HG03520 (cell line): ENCODE measurements at regions not wholly inside any gene's neighbourhood (a gene's known extent, or its start where the extent isn't known, plus 50 kb on each side); places are given as distances from the start of the nearest gene placed in this dataset.
"Not testable (repeated sequence)": the region's sequence is repeated elsewhere in the genome, so short reads cannot be mapped to it uniquely, and the experiment has no call there.

Source experiments
- ATAC-seq: cut with Tn5 transposase; IDR thresholded peaks from one replicate; pipeline ENCODE4 v1.9.1; 2021; ENCODE audit warnings: mild to moderate bottlenecking, moderate library complexity; ENCODE audit not compliant: unreplicated experiment

DNA sequence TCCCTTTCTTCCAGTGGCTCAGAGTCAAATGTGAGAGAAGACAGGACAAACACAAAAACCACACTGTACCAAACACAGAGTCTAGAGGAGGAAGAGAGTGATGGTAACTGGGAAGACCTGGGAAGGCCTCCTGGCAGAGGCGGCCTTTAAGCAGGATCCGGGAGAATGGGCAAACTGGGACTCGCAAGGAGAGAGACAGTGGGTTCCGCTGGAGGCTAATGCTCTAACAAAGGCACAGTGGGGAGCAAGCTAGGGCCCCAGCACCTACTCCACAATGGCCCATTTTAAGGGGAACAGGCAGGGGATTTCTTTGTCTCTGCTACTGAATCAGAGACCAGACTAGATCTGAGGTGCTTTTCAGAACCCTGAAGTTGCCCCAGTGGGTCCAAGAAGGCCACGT is 81.4 kb upstream of the HES1 start:
- ATAC-seq, result no peak

DNA sequence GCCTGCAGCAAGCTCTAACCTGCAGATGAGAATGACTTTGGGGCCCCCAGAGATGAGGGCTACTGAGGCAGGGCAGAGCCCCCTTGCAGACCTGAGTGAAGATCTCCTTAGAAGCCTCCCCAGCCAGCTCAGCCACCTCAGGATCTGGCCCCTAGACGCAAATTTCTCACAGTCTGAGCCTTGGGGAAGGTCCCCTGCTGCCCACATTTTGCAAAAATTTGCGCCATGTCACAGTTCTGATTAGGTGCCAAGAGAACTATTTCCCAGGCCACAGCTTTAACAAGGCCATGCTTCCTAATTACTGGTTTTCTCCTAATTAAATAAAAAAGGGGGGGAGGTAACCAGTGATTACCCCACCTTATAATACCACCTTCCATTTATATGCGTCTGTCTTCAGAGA is 81.0 kb upstream of the HES1 start:
- no peak for ATAC-seq

DNA sequence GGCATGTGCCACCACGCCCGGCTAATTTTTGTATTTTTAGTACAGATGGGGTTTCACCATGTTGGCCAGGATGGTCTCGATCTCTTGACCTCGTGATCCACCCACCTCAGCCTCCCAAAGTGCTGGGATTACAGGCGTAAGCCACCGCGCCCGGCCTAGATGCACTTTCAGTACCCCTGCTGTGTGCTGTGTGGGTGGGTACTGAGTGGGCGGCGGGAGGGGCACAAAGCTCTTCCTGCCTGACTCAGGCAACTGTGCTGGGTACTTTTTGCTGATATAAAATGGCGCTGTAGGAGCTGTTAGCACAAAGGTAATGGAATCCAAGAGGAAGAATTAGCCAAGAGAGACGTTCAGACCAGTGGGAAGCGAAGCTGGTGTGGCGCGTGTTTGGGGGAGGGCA is 79.6 kb upstream of the HES1 start:
- not testable (repeated sequence) for ATAC-seq

DNA sequence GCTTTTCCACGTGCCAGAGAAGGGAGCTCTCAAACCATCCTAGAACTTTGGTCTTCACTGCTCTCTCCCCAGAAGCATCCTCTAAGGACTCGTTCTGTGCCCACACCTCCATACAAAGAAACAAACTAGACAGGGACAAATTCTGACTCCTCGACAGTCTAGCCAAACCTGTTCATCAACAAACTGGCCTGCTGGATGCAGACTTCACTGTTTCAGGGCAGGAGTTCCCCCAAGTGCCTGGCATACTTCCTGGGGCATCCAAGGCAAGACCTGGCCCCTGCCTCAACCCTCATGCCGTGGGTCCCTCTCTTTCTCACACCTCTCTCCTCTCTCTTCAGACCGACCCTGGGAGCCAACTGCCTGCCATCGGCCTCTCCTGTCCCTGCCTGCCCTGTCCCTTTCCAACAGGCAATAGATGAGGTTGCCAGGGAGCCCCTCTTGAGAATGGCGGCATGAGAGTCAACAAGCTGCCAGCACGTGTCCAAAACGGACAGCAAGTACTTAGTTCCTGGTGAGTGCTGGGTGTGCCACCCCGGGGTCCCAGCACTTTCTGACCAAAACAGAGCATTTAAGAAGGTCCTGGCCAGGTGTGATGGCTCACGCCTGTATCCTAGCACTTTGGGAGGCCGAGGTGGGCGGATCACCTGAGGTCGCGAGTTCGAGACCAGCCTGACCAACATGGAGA is 79.1 kb upstream of the HES1 start:
- ATAC-seq, result no peak

DNA sequence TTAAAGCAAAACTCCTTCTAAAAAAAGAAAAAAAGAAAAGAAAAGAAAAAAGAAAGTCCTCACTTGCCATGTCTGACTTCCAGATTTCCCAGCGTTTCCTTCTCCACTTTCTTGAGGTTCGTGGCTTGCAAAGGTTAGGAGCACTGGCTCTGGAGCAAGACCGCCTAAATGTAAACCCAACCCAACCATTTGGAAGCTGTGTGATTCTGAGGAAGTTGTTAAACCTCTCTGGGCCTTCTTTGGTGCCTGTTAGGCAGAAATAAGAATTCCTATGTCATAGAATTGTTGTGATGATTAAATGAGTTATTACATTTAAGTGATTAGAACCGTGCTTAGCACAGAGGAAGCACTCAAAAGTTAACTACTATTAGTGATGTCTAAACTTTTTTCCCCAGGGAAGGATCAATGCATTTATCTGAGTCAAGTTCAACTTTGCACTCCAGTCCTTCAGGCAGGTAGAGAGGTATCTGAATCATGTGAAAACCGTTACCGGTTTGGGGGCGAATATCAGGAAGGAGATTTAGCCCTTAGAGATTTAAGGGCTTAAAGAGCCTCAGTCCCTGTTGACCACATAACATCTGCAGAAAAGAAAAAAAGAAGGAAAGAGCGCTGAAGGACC is 78.3 kb upstream of the HES1 start:
- no peak for ATAC-seq

DNA sequence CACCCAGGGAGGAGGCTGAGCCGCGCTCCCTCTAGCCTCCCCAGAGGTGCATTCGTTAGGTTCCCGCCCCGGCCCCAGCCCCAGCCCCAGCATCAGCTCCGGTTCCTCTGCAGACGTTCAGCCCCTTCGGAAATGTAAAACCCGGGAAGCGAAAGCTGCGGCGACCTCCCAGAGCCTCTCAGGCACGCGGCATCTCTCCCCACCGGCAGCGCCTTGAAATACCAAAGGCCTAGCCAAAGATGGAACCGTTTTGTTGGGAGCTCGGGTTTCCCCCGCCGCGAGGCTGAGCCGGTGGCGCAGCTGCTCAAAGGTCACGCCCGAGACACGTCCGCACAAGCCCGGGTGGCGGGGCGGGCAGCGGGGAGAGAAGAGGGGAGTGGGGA is 77.8 kb upstream of the HES1 start:
- no peak for ATAC-seq

DNA sequence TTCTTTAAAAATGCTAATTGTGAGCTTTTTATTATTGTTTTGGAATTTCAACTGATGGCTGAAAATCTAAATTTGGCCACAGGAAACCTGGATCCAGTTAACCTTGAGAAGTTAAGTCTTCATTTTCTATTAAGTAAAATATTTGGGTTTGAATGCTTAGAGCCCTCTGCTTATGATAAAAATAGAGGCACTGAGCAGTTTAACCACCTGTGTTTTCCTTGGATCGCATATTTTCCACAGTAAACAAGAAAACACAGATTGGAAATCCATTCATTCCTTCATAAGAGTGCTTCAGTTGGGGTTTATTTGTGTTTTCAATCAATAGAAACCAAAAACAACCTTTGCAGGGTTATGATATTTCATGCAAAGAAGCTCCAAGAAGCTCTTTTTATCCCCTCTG is 77.2 kb upstream of the HES1 start:
- ATAC-seq, result no peak

DNA sequence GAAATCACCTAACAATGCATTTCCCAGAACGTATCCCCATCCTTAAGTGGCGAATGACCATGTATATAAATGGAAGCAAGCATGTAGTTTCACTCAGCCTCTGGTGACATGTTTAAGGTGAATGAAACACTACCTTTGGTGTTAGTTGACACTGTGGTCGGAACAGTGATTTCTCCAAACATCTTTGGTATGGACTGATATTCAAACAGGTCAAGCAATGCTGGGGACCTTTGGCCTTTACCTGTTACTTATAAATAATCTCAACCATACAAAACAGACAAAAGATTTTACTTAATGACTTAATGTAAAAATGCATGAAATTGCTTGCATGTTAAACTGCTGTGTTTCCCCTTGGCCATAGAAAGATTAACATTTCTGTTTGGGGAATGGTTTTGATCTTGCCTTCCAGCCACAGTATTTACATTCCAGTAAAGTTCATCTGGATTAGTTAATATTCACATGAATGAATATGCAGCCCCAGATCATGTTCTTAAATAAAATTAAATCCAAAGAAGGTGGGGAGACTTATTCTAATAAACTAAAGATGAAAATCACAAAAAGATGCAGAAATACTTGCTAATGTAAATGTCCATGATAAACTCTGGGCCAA is 74.4 kb upstream of the HES1 start:
- ATAC-seq, result no peak

DNA sequence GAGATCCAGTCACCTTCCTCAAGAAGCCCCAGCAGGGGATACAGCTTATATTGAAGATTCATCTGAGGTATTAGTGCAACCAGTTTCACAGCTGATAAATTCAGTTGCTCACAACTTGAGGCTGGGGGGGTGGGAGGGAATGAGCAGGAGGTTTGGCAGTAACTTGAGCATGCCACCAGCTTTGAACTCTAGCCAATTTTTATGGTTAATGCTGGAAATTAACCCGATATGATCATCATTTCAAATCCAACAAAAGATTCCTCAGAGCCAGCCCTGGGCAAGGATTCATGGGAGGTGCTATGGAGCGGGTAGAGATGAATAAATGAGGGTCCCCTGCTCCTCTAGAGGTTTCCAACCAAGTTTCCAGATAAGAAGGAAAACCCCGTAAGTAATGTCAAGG is 73.1 kb upstream of the HES1 start:
- no peak for ATAC-seq

DNA sequence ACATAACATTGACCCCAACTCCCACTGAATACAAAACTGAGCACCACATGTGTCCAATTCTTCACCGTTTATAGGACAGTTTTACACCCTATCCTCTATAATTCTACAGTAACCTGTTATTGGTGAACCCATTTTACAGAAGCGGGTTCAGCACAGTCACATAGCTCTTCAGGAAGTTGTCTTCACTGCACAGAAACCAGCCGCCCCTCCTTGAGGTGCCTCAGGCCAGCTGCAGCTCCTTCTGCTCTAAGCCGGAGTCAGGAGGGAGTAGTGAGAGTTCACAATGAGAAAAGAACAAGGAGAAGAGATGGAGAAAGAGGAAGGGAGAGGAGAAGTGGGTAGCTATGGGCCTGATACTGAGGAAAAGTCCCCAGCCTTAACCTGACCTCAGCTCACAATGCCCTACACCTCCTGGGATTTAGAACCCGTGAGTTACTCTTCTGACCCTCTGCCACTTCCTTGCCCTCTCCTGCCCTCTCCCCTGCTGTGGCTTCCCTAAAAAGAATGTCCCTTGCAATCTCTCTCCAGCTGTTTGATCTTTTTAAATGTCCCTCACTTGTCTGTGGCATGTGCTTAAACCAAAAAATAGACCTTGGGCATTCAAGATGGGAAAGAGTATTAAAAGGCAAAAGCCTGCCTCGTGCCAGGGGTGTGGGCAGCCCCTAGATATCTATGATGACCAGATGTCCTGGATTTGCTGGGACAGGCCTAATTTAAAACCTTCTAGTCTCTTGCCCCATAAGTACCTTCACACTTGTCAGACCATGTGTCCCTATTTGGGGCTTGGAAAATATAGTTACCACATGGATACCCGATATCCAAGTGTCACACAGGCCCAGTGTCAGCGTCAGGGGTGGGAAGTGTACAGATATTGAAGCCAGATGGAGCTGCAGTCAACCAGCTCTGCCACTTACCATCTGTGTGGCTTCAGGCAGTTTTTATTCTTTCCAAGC is 71.3 kb upstream of the HES1 start:
- no peak for ATAC-seq

DNA sequence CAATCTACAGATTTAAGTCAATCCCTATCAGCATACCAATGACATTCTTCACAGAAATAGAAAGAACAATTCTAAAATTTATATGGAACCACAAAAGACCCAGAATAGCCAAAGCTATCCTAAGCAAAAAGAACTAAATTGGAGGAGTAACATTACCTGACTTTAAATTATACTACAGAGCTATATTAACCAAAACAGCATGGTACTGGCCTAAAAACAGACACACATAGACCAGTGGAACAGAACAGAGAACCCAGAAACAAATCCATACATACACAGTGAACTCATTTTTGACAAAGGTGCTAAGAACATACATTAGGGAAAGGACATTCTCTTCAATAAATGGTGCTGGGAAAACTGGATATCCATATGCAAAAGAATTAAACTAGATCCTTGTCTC is 68.6 kb upstream of the HES1 start:
- not testable (repeated sequence) for ATAC-seq

DNA sequence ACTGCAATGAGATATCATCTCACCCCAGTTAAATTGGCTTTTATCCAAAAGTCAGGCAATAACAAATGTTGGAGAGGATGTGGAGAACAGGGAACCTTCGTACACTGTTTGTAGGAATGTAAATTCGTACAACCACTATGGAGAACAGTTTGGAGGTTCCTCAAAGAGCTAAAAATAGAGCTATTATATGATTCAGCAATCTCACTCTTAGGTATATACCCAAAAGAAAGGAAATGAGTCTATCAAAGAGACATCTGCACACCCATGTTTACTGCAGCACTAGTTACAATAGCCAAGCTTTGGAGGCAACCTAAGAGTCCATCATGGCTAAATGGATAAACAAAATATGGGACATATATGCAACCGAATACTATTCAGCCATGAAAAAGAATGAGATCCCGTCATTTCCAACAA is 68.0 kb upstream of the HES1 start:
- ATAC-seq, result no peak

DNA sequence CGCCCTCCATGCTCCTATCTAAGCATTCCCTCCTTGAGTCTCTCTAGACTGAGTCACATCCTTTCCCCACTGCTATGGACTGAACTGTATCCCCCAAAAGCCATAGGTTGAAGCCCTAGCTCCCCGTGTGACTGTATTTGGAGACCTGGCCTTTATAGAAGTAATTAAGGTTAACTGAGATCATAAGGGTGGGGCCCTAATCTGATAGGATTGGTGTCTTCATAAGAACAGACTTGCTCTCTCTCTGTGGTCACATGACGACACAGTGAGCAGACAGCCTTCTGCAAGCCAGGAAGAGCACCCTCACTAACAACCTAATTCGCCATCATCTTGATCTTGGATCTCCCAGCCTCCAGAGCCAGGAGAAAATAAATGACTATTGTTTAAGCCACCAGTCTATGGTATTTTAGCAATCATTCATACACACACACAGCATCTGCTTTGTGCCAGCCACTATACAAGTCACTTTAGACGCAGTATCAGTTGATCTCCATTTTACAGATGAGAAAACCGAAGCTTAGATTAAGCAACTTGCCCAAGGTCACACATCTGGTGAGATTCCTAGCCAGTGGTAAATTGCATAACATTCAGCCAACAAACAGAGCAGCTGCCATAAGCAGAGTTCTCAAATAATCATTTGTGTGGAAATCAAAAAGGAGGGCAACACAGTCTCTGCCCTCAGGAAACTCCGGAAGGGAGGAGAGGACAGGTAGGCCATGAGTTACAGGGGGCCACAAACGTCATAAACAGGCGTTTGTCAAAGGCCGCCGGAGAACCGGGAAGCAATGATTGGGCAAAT is 66.3 kb upstream of the HES1 start:
- no peak for ATAC-seq

DNA sequence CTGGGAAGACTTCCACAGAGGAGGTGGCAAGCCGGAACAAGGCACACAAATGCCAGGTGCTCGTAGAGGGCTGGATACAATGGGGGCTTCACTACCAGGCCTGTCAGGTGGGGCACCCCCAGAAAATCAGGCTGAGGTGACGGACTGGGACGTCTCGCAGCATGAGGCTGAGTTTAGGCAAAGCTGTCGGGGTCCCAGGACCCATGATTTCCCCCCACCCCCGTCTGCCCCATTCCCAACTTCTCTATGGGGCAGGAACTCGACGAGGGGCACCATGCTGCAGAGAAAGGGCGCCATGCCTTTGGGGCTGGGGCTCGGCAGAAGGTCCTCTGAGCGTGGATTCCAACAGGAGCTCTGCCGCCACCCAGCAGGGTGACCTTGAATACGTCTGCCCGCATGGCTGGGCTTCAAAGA is 65.7 kb upstream of the HES1 start:
- no peak for ATAC-seq

DNA sequence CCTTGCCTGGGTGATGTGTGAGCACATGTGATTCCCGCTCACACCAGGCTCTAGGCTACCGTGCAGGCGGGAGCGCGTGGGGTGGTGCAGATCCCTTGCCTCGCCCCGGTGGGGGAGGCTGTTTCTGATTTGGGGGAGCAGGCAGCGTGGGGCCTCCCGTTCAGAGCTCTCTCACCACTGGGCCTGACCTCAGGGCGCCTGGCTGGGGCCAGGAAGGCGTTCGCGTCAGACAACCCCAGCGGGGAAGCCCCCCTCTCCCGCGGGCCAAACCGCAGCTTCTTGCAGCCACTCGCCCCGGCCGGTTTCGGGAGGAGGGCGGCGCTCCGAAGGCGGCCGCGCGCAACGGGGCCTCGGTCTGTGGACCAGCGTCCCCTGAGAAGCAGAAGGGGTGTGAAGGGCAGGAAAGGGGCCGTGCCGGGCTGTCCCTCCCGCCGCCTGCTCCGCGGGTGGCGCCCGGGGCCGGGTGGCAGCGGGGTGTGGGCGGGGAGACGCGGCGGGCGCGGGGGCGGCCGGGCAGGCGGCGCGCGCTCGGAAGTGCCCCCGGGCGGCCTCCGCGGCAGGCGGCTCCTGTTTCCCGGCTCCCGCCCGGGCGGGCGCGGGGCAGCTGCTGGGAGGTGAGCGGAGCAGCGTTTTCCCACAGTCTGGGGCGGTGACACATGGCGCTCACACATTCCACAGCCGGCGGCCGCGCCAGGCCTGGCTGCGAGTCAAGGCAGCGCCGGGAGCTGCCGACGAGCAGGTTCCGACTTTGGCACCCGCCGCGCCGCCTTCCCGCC is 65.1 kb upstream of the HES1 start:
- ATAC-seq, result peak; percentile 93

DNA sequence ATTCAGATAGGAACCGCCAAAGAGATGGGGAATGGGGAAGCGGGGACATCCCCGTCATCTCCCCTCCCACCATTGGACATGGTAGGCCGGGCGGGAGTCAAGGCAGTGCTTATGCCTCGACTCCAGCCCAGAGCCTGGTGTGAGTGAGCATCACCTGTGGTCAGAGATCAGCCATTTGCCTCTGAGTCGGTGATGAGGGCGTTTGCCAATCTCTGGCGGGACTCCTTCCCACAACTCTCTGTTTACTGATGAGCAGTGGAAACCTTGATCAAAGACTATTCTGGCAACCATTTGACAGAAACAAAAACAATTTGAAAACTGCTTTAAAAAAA is 63.9 kb upstream of the HES1 start:
- ATAC-seq, result no peak

DNA sequence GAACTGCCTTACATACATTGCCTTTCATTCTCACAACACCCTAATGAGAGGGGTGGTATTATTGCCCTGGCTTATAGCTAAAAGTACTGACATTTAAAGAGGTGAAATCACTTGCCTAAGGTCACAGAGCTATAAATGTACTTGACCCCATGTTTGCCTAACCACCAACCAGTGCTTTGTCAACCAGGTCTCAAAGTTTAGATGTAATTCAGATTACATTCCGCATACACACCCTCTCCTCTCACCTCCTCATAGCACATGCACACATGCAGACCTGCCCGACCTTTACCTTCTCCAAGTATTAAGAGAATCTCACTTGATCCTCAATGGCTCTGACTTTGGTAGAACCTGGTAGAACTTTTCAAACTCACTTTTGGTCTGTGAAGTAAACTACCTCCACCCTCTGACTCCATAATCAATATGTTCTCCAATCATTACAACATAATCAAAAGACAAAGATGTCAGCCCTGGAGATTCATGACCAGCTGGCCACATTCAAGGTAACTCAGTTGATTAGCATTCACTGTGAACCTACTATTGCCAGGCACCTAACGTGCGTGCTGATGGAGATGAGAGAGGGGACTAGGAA is 63.2 kb upstream of the HES1 start:
- no peak for ATAC-seq

DNA sequence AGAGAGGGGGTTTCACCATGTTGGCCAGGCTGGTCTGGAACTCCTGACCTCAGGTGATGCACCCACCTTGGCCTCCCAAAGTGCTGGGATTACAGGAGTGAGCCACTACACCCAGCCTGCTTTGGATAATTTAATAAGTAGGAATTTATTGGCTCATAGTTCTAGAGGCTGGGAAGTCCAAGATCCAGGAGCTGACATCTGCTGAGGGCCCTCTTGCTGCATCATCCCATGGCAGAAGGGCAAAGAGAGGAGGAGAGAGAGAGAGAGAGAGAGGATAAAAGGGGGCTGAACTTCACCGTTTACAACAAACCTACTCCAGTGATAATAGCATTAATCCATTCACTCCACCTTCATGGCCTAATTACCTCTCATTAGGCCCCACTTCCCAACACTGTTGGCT is 62.0 kb upstream of the HES1 start:
- no peak for ATAC-seq

DNA sequence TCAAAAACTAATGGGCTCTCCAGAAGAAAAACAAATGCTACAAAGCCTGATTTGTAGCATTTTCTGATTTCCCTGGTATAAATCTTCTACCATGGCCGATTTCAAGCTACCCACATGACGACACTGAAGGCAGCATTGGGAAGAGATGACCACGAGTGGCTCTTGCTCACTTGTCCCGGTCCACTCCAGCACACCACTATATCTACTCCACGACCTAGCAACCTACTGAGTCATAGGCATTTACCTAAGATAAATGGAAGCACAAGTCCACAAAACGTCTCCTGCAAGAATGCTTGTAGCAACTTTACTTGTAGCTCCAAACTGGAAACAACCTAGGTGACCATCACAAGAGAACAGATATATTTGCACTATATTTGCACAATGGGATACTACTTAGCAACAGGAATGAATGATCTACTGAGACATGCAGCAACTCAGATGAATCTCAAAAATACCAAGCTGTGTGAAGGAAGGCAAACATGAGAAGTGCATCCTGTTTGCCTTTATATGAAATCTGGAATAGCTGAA is 60.8 kb upstream of the HES1 start:
- ATAC-seq, result no peak
